NB4 (cell line): ENCODE measurements at regions not wholly inside any gene's neighbourhood (a gene's known extent, or its start where the extent isn't known, plus 50 kb on each side); places are given as distances from the start of the nearest gene placed in this dataset.

ENCODE experiments used
- MAX ChIP-seq: IDR thresholded peaks from 2 replicates; pipeline ENCODE4 v1.6.1; 2011; ENCODE audit warnings: low read depth, low read length
- MYC ChIP-seq: IDR thresholded peaks from 2 replicates; pipeline ENCODE4 v1.6.1; 2011; ENCODE audit warnings: low read depth, low read length
- POLR2A ChIP-seq: IDR thresholded peaks from 2 replicates; pipeline ENCODE4 v1.6.1; 2011; ENCODE audit warnings: mild to moderate bottlenecking; ENCODE audit not compliant: insufficient read length; ENCODE audit errors: extremely low read depth
- TF ChIP-seq, protein P1 (sequence below): IDR thresholded peaks from one replicate; pipeline ENCODE4 v1.5.1; 2012; ENCODE audit warnings: low read depth, low read length

GRCh38 chr2:136248907-136249306 lies 131.0 kb upstream of the CXCR4 start:
- TF ChIP-seq, protein P1, sequence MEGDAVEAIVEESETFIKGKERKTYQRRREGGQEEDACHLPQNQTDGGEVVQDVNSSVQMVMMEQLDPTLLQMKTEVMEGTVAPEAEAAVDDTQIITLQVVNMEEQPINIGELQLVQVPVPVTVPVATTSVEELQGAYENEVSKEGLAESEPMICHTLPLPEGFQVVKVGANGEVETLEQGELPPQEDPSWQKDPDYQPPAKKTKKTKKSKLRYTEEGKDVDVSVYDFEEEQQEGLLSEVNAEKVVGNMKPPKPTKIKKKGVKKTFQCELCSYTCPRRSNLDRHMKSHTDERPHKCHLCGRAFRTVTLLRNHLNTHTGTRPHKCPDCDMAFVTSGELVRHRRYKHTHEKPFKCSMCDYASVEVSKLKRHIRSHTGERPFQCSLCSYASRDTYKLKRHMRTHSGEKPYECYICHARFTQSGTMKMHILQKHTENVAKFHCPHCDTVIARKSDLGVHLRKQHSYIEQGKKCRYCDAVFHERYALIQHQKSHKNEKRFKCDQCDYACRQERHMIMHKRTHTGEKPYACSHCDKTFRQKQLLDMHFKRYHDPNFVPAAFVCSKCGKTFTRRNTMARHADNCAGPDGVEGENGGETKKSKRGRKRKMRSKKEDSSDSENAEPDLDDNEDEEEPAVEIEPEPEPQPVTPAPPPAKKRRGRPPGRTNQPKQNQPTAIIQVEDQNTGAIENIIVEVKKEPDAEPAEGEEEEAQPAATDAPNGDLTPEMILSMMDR, result no peak
- TF ChIP-seq MAX (no peak), POLR2A (no peak), MYC (no peak)
